Gastroesophageal sphincter (tissue), 3 donors: ENCODE measurements at regions not wholly inside any gene's neighbourhood (a gene's known extent, or its start where the extent isn't known, plus 50 kb on each side); places are given as distances from the start of the nearest gene placed in this dataset.

Source experiments
- CTCF ChIP-seq, 4 experiments: fragments of 200-600 bp in 2 of 4; fragments of 450-650 bp in 2 of 4; sonication (generic) in 1 of 4; IDR thresholded peaks; one replicate each; pipeline ENCODE4 v1.5.1; 2017 to 2019; ENCODE audit warnings: antibody characterized with exemption in 4 of 4, mild to moderate bottlenecking in 2 of 4, moderate library complexity in 2 of 4
- POLR2A ChIP-seq, 2 donors: fragments of 450-650 bp; IDR thresholded peaks; one replicate each; pipeline ENCODE4 v1.6.1; 2017; ENCODE audit warnings: antibody characterized with exemption in 2 of 2, mild to moderate bottlenecking in 2 of 2, moderate library complexity in 1 of 2

- TF ChIP-seq CTCF (IDR thresholded peaks at IDR 0.05): no peak
- no peak for TF ChIP-seq POLR2A (IDR thresholded peaks at IDR 0.05)
These were observed 62.2 kb upstream of the ATP1B1 start for GRCh38 chr1:169044296-169044695.
